ENCODE measurements at regions not wholly inside any gene's neighbourhood (a gene's known extent, or its start where the extent isn't known, plus 50 kb on each side); places are given as distances from the start of the nearest gene placed in this dataset.

GRCh38 chr3:27594096-27594690, 110.0 kb upstream of the SLC4A7 start:
- no peak for TF ChIP-seq ZNF138 (CRISPR knock-in tag; conservative IDR thresholded peaks at IDR 0.05)
- TF ChIP-seq CTCF (IDR thresholded peaks at IDR 0.05) = no peak
- TF ChIP-seq ELF4 (CRISPR knock-in tag; IDR thresholded peaks at IDR 0.05; ENCODE audit: low read depth) = no peak
- TF ChIP-seq USF2 (CRISPR knock-in tag; IDR thresholded peaks at IDR 0.05) = no peak
- TF ChIP-seq FOXP4 (CRISPR knock-in tag; IDR thresholded peaks at IDR 0.05) = no peak
- TF ChIP-seq ZNF232 (CRISPR knock-in tag; IDR thresholded peaks at IDR 0.05) = no peak
- no peak for TF ChIP-seq KAT7 (CRISPR knock-in tag; IDR thresholded peaks at IDR 0.05; ENCODE audit: borderline replicate concordance)
- TF ChIP-seq NR2C2 (CRISPR knock-in tag; IDR thresholded peaks at IDR 0.05) = no peak
- TF ChIP-seq TEAD1 (CRISPR knock-in tag; IDR thresholded peaks at IDR 0.05) = no peak
- no peak for TF ChIP-seq IRF1 (CRISPR knock-in tag; IDR thresholded peaks at IDR 0.05)

Data from WTC11 (cell line).